ENCODE measurements at regions not wholly inside any gene's neighbourhood (a gene's known extent, or its start where the extent isn't known, plus 50 kb on each side); places are given as distances from the start of the nearest gene placed in this dataset.

- no peak for DNase-seq (ENCODE audit: low spot score)
Observed at GRCh38 chr18:27695052-27695451, 481.9 kb downstream of the CDH2 start.

GRCh38 chr18:27688581-27688980, 488.3 kb downstream of the CDH2 start:
- DNase-seq (ENCODE audit: low spot score): no peak

- DNase-seq (ENCODE audit: low spot score): no peak
Observed at GRCh38 chr18:27687351-27687979, 489.5 kb downstream of the CDH2 start.

- DNase-seq (ENCODE audit: low spot score): no peak
Observed at GRCh38 chr18:27685807-27686412, 491.0 kb downstream of the CDH2 start.

GRCh38 chr18:27685091-27685490, 491.8 kb downstream of the CDH2 start:
- no peak for DNase-seq (ENCODE audit: low spot score)

- DNase-seq (ENCODE audit: low spot score): no peak
Observed at GRCh38 chr18:27674411-27674810, 489.3 kb upstream of the CHST9 start.

- no peak for DNase-seq (ENCODE audit: low spot score)
Observed at GRCh38 chr18:27673861-27674260, 488.8 kb upstream of the CHST9 start.

GRCh38 chr18:27668158-27668557, 483.1 kb upstream of the CHST9 start:
- DNase-seq (ENCODE audit: low spot score): no peak

- DNase-seq (ENCODE audit: low spot score): no peak
Observed at GRCh38 chr18:27667064-27667463, 482.0 kb upstream of the CHST9 start.

- DNase-seq (ENCODE audit: low spot score): no peak
Observed at GRCh38 chr18:27666016-27666415, 480.9 kb upstream of the CHST9 start.

- DNase-seq (ENCODE audit: low spot score): no peak
Observed at GRCh38 chr18:27665264-27665799, 480.2 kb upstream of the CHST9 start.

- no peak for DNase-seq (ENCODE audit: low spot score)
Observed at GRCh38 chr18:27662949-27663348, 477.8 kb upstream of the CHST9 start.

- no peak for DNase-seq (ENCODE audit: low spot score)
Observed at GRCh38 chr18:27662537-27662936, 477.4 kb upstream of the CHST9 start.

GRCh38 chr18:27661320-27662018, 476.4 kb upstream of the CHST9 start:
- no peak for DNase-seq (ENCODE audit: low spot score)

- no peak for DNase-seq (ENCODE audit: low spot score)
Observed at GRCh38 chr18:27656905-27657304, 471.8 kb upstream of the CHST9 start.

GRCh38 chr18:27656167-27656778, 471.2 kb upstream of the CHST9 start:
- no peak for DNase-seq (ENCODE audit: low spot score)

- DNase-seq (ENCODE audit: low spot score): no peak
Observed at GRCh38 chr18:27653247-27653646, 468.1 kb upstream of the CHST9 start.

GRCh38 chr18:27652480-27653121, 467.5 kb upstream of the CHST9 start:
- no peak for DNase-seq (ENCODE audit: low spot score)

- no peak for DNase-seq (ENCODE audit: low spot score)
Observed at GRCh38 chr18:27649621-27650020, 464.5 kb upstream of the CHST9 start.

- no peak for DNase-seq (ENCODE audit: low spot score)
Observed at GRCh38 chr18:27645929-27646328, 460.8 kb upstream of the CHST9 start.

- DNase-seq (ENCODE audit: low spot score): no peak
Observed at GRCh38 chr18:27636576-27637085, 451.5 kb upstream of the CHST9 start.

GRCh38 chr18:27632706-27633105, 447.6 kb upstream of the CHST9 start:
- no peak for DNase-seq (ENCODE audit: low spot score)
